Endothelial cell of umbilical vein (primary cell): ENCODE measurements at regions not wholly inside any gene's neighbourhood (a gene's known extent, or its start where the extent isn't known, plus 50 kb on each side); places are given as distances from the start of the nearest gene placed in this dataset.

ENCODE experiments used
- BruUV-seq: library from RNA; stranded (reverse); fragments of 400-500 nt; replicated peaks from 2 replicates; lab custom pipeline; 2021; lab: Mats Ljungman, UMichigan
- CTCF ChIA-PET: fragments of 300-600, 350-600 bp; sonication (Branson Sonifier 250); formaldehyde crosslinking; loops from one replicate; lab custom pipeline; 2021; ENCODE audit warnings: antibody characterized with exemption, inconsistent platforms; lab: Charles Lee
- POLR2A ChIA-PET: fragments of 300-600, 350-600 bp; sonication (Branson Sonifier 250); formaldehyde crosslinking; loops from one replicate; lab custom pipeline; 2021; ENCODE audit warnings: antibody characterized with exemption, inconsistent platforms; lab: Charles Lee
- DNase-seq: peaks from one replicate; pipeline ENCODE4 v3.0.0-alpha.2; 2011; ENCODE audit warnings: low read depth, low spot score
- FAIRE-seq: peaks from 2 replicates; lab custom pipeline; 2011; peaks lifted over from hg19 to GRCh38; lab: Jason Lieb, UNC
- H2AFZ ChIP-seq: 2 replicates; pipeline ENCODE4 v1.6.0; 2012; ENCODE audit warnings: low read depth, low read length, control low read depth, inconsistent platforms
- H3K27ac ChIP-seq: 2 replicates; pipeline ENCODE4 v1.5.1; 2011; ENCODE audit warnings: low read depth, mild to moderate bottlenecking, control low read depth, low read length, moderate library complexity; ENCODE audit not compliant: insufficient read depth
- H3K27me3 ChIP-seq, 2 experiments: 2 replicates each; pipeline versions ENCODE4 v1.6.0 to v1.6.1; 2011; ENCODE audit warnings: low read length in 2 of 2, mixed read lengths in 1 of 2; ENCODE audit not compliant: control insufficient read depth in 2 of 2, insufficient read depth in 2 of 2
- H3K36me3 ChIP-seq, 2 experiments: 2 replicates in 1 of 2; 3 replicates in 1 of 2; pipeline ENCODE4 v1.5.1; 2011; ENCODE audit warnings: low read length in 2 of 2, mild to moderate bottlenecking in 1 of 2, moderate library complexity in 1 of 2; ENCODE audit not compliant: control insufficient read depth in 2 of 2, insufficient read depth in 2 of 2; ENCODE audit errors: extremely low read depth in 1 of 2
- H3K4me1 ChIP-seq: 3 replicates; pipeline ENCODE4 v1.5.1; 2011; ENCODE audit warnings: mild to moderate bottlenecking, low read length; ENCODE audit not compliant: control insufficient read depth, insufficient read depth; ENCODE audit errors: extremely low read depth
- H3K4me2 ChIP-seq: 2 replicates; pipeline ENCODE4 v1.6.1; 2011; ENCODE audit warnings: low read length, control low read depth, mixed read lengths; ENCODE audit not compliant: insufficient read depth
- H3K4me3 ChIP-seq, 3 experiments: fragments of 200-600 bp in 1 of 3; sonication (generic), shearing (Covaris generic) in 1 of 3; replicated peaks in 1 of 3; 2 replicates each; pipeline ENCODE4 v1.5.1; 2011 to 2016; ENCODE audit warnings: control low read depth in 3 of 3, low read length in 3 of 3, mild to moderate bottlenecking in 2 of 3, inconsistent platforms in 1 of 3, low read depth in 1 of 3, moderate library complexity in 1 of 3; ENCODE audit not compliant: insufficient read depth in 1 of 3
- H3K79me2 ChIP-seq: 2 replicates; pipeline ENCODE4 v1.6.0; 2012; ENCODE audit warnings: low read length, inconsistent platforms; ENCODE audit not compliant: control insufficient read depth, insufficient read depth
- H3K9ac ChIP-seq: replicated peaks from 2 replicates; pipeline ENCODE3; 2011; ENCODE audit warnings: low read length, control low read depth; ENCODE audit not compliant: insufficient read depth; ENCODE audit errors: extremely low read depth
- H3K9me1 ChIP-seq: replicated peaks from 3 replicates; pipeline ENCODE4 v1.6.0; 2011; ENCODE audit warnings: mild to moderate bottlenecking, low read length; ENCODE audit not compliant: control insufficient read depth, insufficient read depth; ENCODE audit errors: extremely low read depth
- H3K9me3 ChIP-seq: replicated peaks from 2 replicates; pipeline ENCODE4 v1.5.1; 2012; ENCODE audit warnings: low read length, inconsistent platforms; ENCODE audit not compliant: control insufficient read depth, insufficient read depth
- H4K20me1 ChIP-seq: replicated peaks from 2 replicates; pipeline ENCODE3; 2011; ENCODE audit warnings: mild to moderate bottlenecking, low read length; ENCODE audit not compliant: control insufficient read depth, insufficient read depth; ENCODE audit errors: extremely low read depth
- EZH2 ChIP-seq: IDR thresholded peaks from 2 replicates; pipeline ENCODE4 v1.6.1; 2012; ENCODE audit warnings: borderline replicate concordance, low read depth, mild to moderate bottlenecking, moderate library complexity, low read length, inconsistent platforms; ENCODE audit not compliant: severe bottlenecking
- FOS ChIP-seq: IDR thresholded peaks from 2 replicates; pipeline ENCODE4 v1.6.1; 2011; ENCODE audit warnings: mild to moderate bottlenecking, low read length, moderate library complexity, borderline replicate concordance; ENCODE audit not compliant: insufficient read depth
- GATA2 ChIP-seq: IDR thresholded peaks from 2 replicates; pipeline ENCODE4 v1.7.0; 2011; ENCODE audit warnings: low read depth, mild to moderate bottlenecking, moderate library complexity, mixed read lengths, low read length; ENCODE audit not compliant: insufficient read length, insufficient read depth
- JUN ChIP-seq: IDR thresholded peaks from 2 replicates; pipeline ENCODE4 v1.6.1; 2011; ENCODE audit warnings: borderline replicate concordance, low read depth; ENCODE audit not compliant: insufficient read length, insufficient read depth
- MYC ChIP-seq: IDR thresholded peaks from one replicate; pipeline ENCODE4 v1.6.1; 2011; ENCODE audit warnings: mild to moderate bottlenecking, low read depth, low read length
- POLR2A ChIP-seq: IDR thresholded peaks from 2 replicates; pipeline ENCODE4 v1.6.1; 2012; ENCODE audit warnings: low read depth, mild to moderate bottlenecking, control low read depth, low read length
- POLR2AphosphoS5 ChIP-seq: IDR thresholded peaks from 2 replicates; pipeline ENCODE4 v1.6.1; 2012; ENCODE audit warnings: low read depth, mild to moderate bottlenecking, control low read depth, low read length, moderate library complexity; ENCODE audit not compliant: insufficient read depth
- dilution Hi-C: fragments of 300-500 bp; cut with MboI; formaldehyde crosslinking; loops from one replicate; pipeline ENCODE4 v1.15.0; 2019; ENCODE audit warnings: low sequenced_read_pairs; ENCODE audit not compliant: extremely low pct_ligation_motif_present
- intact Hi-C: fragments of 100-400 bp; cut with micrococcal nuclease; formaldehyde crosslinking; loops from one replicate; pipeline ENCODE4 v1.10.0; 2022
- TF ChIP-seq, protein P1 (sequence below): IDR thresholded peaks from 2 replicates; pipeline ENCODE4 v1.6.1; 2011; ENCODE audit not compliant: insufficient read depth, insufficient read length
- TF ChIP-seq, protein P2 (sequence below), 2 donors: IDR thresholded peaks; 1 replicate in 1 of 2; 2 replicates in 1 of 2; pipeline ENCODE4 v1.5.1; 2011; ENCODE audit warnings: low read length in 2 of 2, mild to moderate bottlenecking in 2 of 2, moderate library complexity in 2 of 2, control low read depth in 1 of 2, inconsistent platforms in 1 of 2, low read depth in 1 of 2; ENCODE audit not compliant: insufficient read depth in 1 of 2; ENCODE audit errors: extremely low read depth in 1 of 2

DNA sequence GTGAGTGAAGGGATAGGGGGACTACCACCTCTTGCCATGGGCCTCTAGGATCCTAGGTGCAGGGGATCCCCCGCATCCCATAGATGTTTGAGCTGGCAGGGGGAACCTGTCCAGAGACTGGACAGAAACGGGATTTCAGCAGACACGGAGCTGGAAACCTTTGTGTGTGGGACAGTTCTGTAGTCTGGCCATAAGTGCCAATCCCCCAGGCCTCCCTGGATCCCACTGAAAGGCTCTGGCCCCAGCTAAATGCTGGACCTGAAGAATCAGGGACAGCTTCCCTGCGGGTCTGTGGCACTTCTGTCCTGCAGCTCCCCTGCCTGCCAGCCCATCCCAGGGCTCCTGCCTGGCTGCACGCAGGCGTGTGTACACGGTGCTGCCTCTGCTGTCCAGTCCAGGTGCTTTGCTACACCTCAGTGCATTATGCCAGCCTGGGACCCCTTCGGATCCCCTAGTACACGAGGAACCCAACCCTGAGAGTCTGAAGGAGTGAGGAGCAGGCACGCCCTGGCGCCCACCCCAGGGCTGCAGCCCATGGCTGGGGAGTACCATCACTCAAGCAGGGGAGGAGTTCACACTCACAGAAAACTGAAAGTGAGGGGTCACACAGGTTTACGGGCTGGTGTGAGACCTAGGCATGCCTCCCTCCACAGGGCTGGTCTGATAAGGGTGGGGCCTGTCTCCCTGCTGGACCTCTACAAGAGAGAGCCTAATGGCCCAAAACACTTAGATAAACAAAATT is 703.0 kb downstream of the ARAP2 start:
- H3K27ac ChIP-seq: no peak overlapping the region
- H3K9me3 ChIP-seq: peaks cover 5% of the 10 kb centered on the region
- TF ChIP-seq POLR2AphosphoS5: no peak
- TF ChIP-seq, protein P1, sequence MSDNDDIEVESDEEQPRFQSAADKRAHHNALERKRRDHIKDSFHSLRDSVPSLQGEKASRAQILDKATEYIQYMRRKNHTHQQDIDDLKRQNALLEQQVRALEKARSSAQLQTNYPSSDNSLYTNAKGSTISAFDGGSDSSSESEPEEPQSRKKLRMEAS: no peak
- no peak for TF ChIP-seq EZH2
- TF ChIP-seq MYC: no peak
- no peak for TF ChIP-seq POLR2A
- no peak for TF ChIP-seq FOS
- no peak for TF ChIP-seq JUN
- TF ChIP-seq, protein P2, sequence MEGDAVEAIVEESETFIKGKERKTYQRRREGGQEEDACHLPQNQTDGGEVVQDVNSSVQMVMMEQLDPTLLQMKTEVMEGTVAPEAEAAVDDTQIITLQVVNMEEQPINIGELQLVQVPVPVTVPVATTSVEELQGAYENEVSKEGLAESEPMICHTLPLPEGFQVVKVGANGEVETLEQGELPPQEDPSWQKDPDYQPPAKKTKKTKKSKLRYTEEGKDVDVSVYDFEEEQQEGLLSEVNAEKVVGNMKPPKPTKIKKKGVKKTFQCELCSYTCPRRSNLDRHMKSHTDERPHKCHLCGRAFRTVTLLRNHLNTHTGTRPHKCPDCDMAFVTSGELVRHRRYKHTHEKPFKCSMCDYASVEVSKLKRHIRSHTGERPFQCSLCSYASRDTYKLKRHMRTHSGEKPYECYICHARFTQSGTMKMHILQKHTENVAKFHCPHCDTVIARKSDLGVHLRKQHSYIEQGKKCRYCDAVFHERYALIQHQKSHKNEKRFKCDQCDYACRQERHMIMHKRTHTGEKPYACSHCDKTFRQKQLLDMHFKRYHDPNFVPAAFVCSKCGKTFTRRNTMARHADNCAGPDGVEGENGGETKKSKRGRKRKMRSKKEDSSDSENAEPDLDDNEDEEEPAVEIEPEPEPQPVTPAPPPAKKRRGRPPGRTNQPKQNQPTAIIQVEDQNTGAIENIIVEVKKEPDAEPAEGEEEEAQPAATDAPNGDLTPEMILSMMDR (IDR thresholded peaks at IDR 0.05; ENCODE audit: extremely low read depth in 1 of 2, insufficient read depth in 1 of 2, low read depth in 1 of 2, low read length in 2 of 2): no peak
- no peak for TF ChIP-seq GATA2
- no peaks in the 10 kb centered on the region for H3K9me1 ChIP-seq
- dilution Hi-C loops (no loop called here), intact Hi-C loops (no loop called here)
- no peaks in the 10 kb centered on the region for H3K36me3 ChIP-seq
- H3K27me3 ChIP-seq: no peaks in the 10 kb centered on the region
- H3K4me2 ChIP-seq: no peak overlapping the region
- no peak overlapping the region for H3K9ac ChIP-seq
- H4K20me1 ChIP-seq: no peaks in the 10 kb centered on the region
- BruUV-seq: no TSS peak
- no peak overlapping the region for H3K4me3 ChIP-seq
- no peak overlapping the region for H2AFZ ChIP-seq
- H3K79me2 ChIP-seq: no peaks in the 10 kb centered on the region
- ChIA-PET POLR2A (no interaction called here), CTCF (no interaction called here)
- H3K4me1 ChIP-seq: no peaks in the 10 kb centered on the region
- DNase-seq (no peak), FAIRE-seq (no peak)
